Hematopoietic multipotent progenitor cell (in vitro differentiated cells): ENCODE measurements at regions not wholly inside any gene's neighbourhood (a gene's known extent, or its start where the extent isn't known, plus 50 kb on each side); places are given as distances from the start of the nearest gene placed in this dataset.
A peak's percentile ranks its signal among the peaks of the same experiment; 100 is the strongest.
"Not testable (repeated sequence)": the region's sequence is repeated elsewhere in the genome, so short reads cannot be mapped to it uniquely, and the experiment has no call there.

ENCODE experiments used
- DNase-seq, 3 donors: peaks; one replicate each; pipeline ENCODE4 v3.0.0-alpha.2; 2011 to 2015; ENCODE audit warnings: low read depth in 2 of 3, low spot score in 2 of 3

DNA sequence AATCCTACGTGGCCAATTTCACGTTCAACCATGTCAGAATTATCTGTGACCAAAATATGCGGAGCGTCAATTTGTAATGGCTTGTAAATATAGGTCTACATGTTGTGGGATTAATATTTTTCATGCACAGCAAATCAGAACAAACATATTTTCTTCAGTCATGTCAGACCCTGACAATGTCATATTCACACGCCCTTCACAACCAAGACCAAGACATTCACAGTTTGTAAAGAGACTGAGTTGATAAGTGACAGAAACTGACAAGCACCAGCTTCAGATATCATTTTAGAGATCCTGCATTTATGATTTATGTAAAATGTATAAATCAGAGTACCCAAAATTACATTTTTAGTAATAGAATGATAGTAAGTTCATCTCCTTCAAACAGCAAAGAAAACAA lies 57.3 kb upstream of the NOVA1 start:
- DNase-seq, result no peak

- no peak for DNase-seq
Observed at GRCh38 chr14:26663506-26663905, 65.7 kb upstream of the NOVA1 start.

- not testable (repeated sequence) for DNase-seq
Observed at GRCh38 chr14:26678732-26679420, 81.0 kb upstream of the NOVA1 start.

GRCh38 chr14:26685401-26685800 lies 87.6 kb upstream of the NOVA1 start:
- no peak for DNase-seq

- no peak for DNase-seq
Observed at GRCh38 chr14:26687301-26687837, 89.5 kb upstream of the NOVA1 start.

- no peak for DNase-seq
Observed at GRCh38 chr14:26694521-26694920, 96.7 kb upstream of the NOVA1 start.

DNA sequence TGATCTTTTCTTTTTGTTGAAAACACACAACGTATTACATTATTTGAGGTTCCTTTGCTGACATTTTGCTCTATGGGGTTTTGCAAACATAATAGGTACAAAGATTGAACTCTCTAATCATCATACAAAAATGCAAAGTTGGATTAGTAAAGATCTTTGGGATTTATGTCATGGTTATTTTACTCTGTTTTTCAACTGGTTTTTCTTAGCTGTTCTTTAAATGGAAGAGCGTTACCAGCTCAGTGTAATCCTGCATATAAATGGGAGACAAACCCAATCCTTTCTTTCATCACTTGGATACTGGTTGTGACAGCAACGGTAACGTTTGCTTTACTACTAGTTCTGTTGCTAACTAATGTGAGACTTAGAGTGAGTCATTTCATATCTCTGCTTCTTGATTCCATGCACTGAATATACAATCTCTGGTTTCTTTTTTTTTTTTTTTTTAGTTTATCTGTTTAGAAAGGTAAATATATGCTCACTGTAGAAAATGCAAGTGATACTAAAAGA lies 104.9 kb upstream of the NOVA1 start:
- no peak for DNase-seq

- DNase-seq, result no peak
Observed at GRCh38 chr14:26703686-26704366, 106.0 kb upstream of the NOVA1 start.

GRCh38 chr14:26707234-26707633 lies 109.4 kb upstream of the NOVA1 start:
- no peak for DNase-seq

DNA sequence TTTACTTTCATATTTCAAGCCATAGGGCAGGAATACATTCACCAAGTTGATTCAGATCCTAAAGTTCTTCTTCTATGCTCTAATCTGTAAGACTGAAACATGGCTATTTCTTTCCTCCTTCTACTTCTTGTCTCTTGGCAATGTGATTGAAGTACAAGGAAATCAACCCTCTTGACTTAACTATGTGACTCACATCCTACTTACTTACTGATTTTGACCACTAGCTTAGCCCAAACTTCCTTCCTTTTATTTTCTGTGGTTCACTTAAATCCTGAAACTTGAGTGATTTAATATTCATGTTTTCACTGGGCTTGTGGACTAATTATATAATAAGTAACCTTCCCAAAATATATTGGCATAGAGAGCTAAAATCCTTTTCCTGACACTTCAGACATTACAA lies 111.2 kb upstream of the NOVA1 start:
- peak in 2 of 3 donors; percentile 1 to 9 for DNase-seq

GRCh38 chr14:26719514-26719913 lies 121.7 kb upstream of the NOVA1 start:
- no peak for DNase-seq

DNA sequence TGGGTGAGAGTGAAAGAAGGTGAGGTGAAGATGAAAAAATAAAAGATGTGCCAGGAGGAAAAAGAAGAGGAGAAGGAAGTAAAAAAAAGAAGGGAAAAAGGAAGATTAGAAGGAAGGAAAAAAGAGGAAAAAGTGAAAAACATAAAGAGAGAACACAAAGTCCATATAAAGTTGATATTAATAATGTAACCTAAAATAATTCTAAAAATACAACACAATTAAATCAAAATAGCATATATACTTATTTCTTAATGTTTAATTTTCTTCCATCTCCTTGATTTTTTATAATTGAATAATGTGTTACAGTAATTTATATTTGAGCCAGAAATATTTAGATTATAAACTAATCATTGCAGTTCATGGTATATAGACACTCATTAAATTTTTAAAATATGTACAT lies 124.4 kb upstream of the NOVA1 start:
- no peak for DNase-seq

DNA sequence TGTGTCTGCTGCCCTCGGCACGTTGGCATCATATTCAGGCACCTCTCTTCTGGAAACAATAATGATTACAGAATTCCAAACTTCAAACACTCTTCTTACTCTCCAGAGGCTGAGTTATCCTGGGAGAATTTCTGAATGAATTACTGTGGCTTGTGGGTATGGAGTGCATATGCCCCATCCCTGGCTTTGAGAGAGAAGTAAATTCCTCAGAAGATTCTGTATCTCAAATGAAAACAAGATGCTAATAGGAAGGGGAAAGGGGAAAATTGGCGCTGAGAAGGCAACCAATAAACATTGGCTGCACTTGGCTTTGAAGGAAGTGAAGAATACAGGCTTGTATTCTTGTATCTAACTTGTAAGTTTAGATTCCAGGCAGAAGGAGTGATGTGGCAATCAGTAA lies 132.0 kb upstream of the NOVA1 start:
- no peak for DNase-seq

DNA sequence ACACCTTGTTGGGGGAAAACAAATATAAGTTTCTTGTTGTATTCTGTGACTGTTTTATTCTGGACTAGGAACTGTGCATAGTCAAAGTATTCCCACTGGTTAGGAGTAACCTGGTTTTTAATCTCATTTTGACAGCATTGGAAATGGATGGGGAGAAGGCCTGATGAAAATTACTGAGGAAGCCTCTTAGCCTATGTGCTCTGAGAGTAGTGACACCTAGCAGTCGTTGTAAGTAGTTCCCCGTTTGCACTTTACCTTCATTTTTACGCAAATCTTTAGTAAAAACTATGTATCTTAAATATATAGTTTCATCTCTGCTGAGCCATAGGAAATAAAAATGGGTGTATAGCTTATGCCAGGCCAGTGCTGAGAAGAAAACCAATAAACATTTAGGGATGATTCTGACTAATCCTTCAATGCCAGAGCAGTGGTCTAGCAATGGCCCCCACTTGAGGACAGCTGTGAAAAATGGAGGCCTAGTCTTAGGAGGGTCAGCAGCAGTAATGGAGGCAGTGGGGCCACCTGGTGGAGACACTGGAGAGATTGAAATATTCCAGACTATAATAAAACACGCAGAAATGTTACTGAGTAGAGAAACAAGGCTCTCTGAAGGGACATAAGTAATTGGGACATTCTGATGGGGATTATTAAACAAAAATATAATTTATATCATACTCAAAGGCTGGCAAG lies 133.2 kb upstream of the NOVA1 start:
- no peak for DNase-seq

DNA sequence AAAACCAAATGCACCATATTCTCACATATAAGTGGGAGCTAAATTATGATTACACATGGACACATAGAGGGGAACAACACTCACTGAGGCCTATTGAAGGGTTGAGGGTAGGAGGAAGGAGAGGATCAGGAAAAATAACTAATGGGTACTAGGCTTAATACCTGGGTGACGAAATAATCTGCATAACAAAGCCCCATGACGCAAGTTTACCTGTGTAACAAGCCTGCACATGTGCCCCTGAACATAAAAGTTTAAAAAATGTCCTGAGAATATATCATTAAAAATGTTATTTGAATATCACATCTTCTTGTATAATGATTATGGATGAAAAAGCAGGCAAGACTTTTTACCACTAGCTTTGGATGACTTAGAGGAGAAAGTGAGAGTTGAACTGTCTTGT lies 138.0 kb upstream of the NOVA1 start:
- no peak for DNase-seq

DNA sequence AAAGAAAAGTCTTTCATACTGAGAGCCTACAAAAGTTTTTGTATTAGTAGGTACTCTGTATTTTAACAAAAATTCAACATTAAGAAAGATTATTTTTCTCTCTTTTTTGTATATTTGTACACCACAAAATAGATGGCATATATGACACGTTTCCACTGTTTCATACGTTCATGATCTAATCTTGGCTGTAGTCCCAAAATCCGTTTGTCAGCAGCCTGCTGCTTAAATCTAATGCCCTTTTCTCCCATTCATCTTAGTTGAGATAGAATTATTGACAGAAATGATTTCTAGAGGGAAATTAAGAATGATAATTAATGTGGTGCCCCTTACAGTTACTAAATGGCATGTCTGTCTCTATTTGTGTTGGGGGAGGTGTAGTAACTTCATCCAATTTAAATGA lies 140.7 kb upstream of the NOVA1 start:
- DNase-seq, result no peak

- no peak for DNase-seq
Observed at GRCh38 chr14:26741711-26742212, 143.9 kb upstream of the NOVA1 start.

- no peak for DNase-seq
Observed at GRCh38 chr14:26743284-26743683, 145.5 kb upstream of the NOVA1 start.

DNA sequence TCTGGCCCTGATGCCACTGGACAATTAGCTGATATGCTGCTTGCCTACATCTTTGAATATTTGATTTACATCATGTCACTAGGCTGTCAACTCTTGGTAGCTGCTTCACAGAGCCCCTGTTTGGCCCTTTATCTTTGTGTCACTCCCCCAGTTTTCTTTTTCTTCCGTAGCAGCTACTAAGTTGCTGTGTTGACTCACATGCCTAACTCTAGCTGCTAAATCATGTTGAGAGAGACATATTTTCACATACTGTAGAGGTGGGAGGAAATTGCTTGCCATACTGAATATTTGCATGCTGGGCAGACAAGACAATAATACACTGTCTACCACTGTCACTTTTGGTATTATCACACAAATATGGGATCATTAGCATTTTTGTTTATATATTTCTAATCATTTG lies 147.1 kb upstream of the NOVA1 start:
- DNase-seq, result no peak

- no peak for DNase-seq
Observed at GRCh38 chr14:26761532-26761931, 163.7 kb upstream of the NOVA1 start.

- no peak for DNase-seq
Observed at GRCh38 chr14:26765301-26765700, 167.5 kb upstream of the NOVA1 start.
